ENCODE measurements at regions not wholly inside any gene's neighbourhood (a gene's known extent, or its start where the extent isn't known, plus 50 kb on each side); places are given as distances from the start of the nearest gene placed in this dataset.

DNA sequence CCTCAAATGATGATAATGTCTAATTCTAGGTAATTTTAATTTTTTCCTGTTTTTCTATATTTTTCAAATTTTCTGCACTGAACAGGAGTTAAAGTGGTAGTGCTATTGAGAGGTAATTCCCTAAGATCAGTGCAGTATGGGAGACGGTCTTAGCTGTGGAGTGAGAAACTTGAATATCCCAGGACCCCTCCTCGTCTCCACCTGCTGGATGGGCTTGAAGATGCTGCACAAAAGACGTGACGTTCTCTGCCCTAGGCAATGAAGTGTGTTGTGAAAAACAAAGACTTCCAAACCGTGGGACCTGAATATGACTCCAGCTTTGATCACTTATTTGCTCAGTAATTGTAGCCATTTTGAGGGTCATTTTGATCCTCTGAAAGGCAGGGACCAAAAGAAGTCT lies 298.1 kb downstream of the VRK1 start:
- WGBS, 3 donors = 54% methylated on average over 5 of the region's 5 CpGs
- intact Hi-C loops (cut with DNase I) = no loop called here
- TF ChIP-seq, protein P1, sequence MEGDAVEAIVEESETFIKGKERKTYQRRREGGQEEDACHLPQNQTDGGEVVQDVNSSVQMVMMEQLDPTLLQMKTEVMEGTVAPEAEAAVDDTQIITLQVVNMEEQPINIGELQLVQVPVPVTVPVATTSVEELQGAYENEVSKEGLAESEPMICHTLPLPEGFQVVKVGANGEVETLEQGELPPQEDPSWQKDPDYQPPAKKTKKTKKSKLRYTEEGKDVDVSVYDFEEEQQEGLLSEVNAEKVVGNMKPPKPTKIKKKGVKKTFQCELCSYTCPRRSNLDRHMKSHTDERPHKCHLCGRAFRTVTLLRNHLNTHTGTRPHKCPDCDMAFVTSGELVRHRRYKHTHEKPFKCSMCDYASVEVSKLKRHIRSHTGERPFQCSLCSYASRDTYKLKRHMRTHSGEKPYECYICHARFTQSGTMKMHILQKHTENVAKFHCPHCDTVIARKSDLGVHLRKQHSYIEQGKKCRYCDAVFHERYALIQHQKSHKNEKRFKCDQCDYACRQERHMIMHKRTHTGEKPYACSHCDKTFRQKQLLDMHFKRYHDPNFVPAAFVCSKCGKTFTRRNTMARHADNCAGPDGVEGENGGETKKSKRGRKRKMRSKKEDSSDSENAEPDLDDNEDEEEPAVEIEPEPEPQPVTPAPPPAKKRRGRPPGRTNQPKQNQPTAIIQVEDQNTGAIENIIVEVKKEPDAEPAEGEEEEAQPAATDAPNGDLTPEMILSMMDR (IDR thresholded peaks at IDR 0.05) = no peak

DNA sequence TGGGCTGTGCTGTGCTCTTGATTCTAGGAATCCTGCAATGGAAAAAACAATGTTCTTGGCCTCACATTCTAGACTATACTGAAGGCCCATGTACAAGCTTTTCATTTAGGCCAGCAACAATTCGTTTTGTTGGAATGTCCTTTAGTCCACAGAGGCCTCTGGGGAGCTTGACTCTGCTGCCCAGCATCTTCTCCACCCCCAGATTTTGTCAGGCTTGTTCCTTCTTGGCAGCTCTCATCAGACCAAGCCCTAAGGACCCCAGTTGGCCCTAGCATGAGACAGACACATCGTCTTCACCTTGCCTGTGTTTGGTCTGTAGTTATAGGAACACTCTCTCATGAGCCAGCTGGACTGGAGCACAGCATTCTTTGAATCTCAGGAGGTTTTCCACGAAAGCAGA lies 300.1 kb downstream of the VRK1 start:
- Histone ChIP-seq H3K27ac (no peak overlapping the region), H3K4me3 (no peak overlapping the region), H3K9me3 (no peaks in the 10 kb centered on the region), H3K36me3 (ENCODE audit: insufficient read depth in 1 of 2, low read depth in 1 of 2) (no peaks in the 10 kb centered on the region), H3K27me3 (ENCODE audit: insufficient read depth in 3 of 3, low read length in 2 of 3) (peaks cover 0 to 2% (median 0%) of the 10 kb centered on the region in 3 donors), H3K4me1 (no peaks in the 10 kb centered on the region)
- DNase-seq (no peak), ATAC-seq (no peak)
- intact Hi-C loops (cut with DNase I) = no loop called here
- WGBS, 3 donors = 18 to 26% (median 23%) methylated on average over 3 of the region's 3 CpGs
- TF ChIP-seq, protein P1 (IDR thresholded peaks at IDR 0.05) = no peak

More for the DNA sequence above, 298.1 kb downstream of the VRK1 start:
- H3K4me3 ChIP-seq = no peak overlapping the region
- no peaks in the 10 kb centered on the region for H3K9me3 ChIP-seq
- ATAC-seq = no peak
- H3K4me1 ChIP-seq = no peaks in the 10 kb centered on the region
- no peaks in the 10 kb centered on the region for H3K36me3 ChIP-seq (ENCODE audit: insufficient read depth in 1 of 2, low read depth in 1 of 2)
- no peak for DNase-seq
- no peak overlapping the region for H3K27ac ChIP-seq
- peaks cover 0 to 2% (median 0%) of the 10 kb centered on the region in 3 donors for H3K27me3 ChIP-seq (ENCODE audit: insufficient read depth in 3 of 3, low read length in 2 of 3)

DNA sequence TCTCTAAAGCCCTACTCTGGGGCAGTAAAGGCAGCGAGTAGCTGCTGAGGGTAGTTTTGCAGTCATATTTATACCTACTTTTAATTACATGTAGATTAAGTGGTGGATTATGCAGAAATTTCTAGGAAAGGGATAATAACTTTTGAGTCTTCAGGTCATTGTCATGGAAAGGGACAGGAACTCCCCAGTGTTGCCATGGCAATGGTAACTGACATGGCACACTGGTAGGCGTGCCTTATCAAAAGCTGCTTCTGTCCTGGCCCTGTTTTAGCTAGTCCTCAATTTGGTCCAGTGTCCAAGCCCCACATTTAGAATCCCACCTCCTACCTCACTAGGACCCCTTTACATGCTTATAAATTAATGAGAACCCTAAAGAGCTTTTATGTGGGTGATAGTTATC lies 303.1 kb downstream of the VRK1 start:
- ATAC-seq (no peak), DNase-seq (no peak)
- Histone ChIP-seq H3K36me3 (ENCODE audit: insufficient read depth in 1 of 2, low read depth in 1 of 2) (no peaks in the 10 kb centered on the region), H3K27me3 (ENCODE audit: insufficient read depth in 3 of 3, low read length in 2 of 3) (peaks cover 0 to 2% (median 0%) of the 10 kb centered on the region in 3 donors), H3K4me3 (no peak overlapping the region), H3K9me3 (no peaks in the 10 kb centered on the region), H3K4me1 (no peaks in the 10 kb centered on the region), H3K27ac (no peak overlapping the region)
- 88 to 95% (median 94%) methylated on average over 2 of the region's 2 CpGs for WGBS, 3 donors
- intact Hi-C loops (cut with DNase I) = no loop called here
- TF ChIP-seq, protein P1 (IDR thresholded peaks at IDR 0.05) = no peak

DNA sequence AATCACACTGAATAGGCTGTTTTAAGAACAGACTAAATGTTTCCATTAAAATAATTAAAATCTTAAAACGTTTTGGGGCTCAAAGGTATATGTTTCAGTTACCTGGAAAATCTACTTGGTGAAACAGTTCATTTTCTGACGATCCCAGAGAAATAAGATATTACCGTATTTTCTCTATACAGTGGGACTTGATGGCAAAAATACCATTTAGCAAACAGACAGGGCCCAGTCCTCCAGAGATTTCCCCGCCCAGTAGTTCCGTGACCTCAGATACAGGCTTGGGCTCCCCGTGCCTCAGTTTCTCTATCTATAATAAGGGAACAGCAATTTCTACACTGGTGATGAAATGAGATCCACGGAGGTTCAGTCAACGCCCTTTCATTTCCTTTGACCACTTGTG lies 304.4 kb downstream of the VRK1 start:
- WGBS, 3 donors = 63 to 72% (median 63%) methylated on average over 8 of the region's 8 CpGs

DNA sequence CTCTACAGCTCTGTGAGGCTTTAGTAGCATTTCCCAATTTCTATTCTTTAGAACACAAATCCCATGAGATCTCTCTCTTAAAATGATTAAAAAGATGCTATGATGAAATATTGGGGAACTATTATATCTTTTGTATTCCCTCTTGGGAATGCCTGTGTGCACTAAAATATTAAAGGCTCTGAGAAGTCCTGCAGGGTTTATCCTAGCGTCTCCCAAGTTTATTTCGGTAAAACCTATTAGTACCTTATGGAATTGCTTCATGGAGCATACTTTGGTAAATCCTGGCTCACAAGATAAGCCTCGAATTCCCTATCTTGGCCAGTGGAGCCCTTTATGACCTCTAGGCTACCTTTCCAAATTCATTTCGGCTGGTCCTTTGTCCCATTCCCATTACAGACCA lies 306.8 kb downstream of the VRK1 start:
- Histone ChIP-seq H3K27ac (no peak overlapping the region), H3K4me1 (no peaks in the 10 kb centered on the region), H3K9me3 (no peaks in the 10 kb centered on the region), H3K27me3 (ENCODE audit: insufficient read depth in 3 of 3, low read length in 2 of 3) (peaks cover 0 to 2% (median 0%) of the 10 kb centered on the region in 3 donors), H3K36me3 (ENCODE audit: insufficient read depth in 1 of 2, low read depth in 1 of 2) (no peaks in the 10 kb centered on the region), H3K4me3 (no peak overlapping the region)
- TF ChIP-seq, protein P1 (IDR thresholded peaks at IDR 0.05) = no peak
- no peak for ATAC-seq
- intact Hi-C loops (cut with DNase I) = no loop called here
- 78 to 79% (median 78%) methylated on average over 4 of the region's 4 CpGs for WGBS, 3 donors
- no peak for DNase-seq

More for the DNA sequence above, 304.4 kb downstream of the VRK1 start:
- no peaks in the 10 kb centered on the region for H3K36me3 ChIP-seq (ENCODE audit: insufficient read depth in 1 of 2, low read depth in 1 of 2)
- intact Hi-C loops (cut with DNase I) = no loop called here
- ATAC-seq = no peak
- DNase-seq = no peak
- TF ChIP-seq, protein P1 (IDR thresholded peaks at IDR 0.05) = no peak
- H3K27me3 ChIP-seq (ENCODE audit: insufficient read depth in 3 of 3, low read length in 2 of 3) = peaks cover 0 to 4% (median 0%) of the 10 kb centered on the region in 3 donors
- H3K4me1 ChIP-seq = no peaks in the 10 kb centered on the region
- H3K27ac ChIP-seq = no peak overlapping the region
- no peak overlapping the region for H3K4me3 ChIP-seq
- no peaks in the 10 kb centered on the region for H3K9me3 ChIP-seq

Measured in psoas muscle (tissue), 7 donors.